CD4-positive, alpha-beta T cell treated with Interleukin-15 for 1 hour (primary cell): ENCODE measurements at regions not wholly inside any gene's neighbourhood (a gene's known extent, or its start where the extent isn't known, plus 50 kb on each side); places are given as distances from the start of the nearest gene placed in this dataset.
"Not testable (repeated sequence)": the region's sequence is repeated elsewhere in the genome, so short reads cannot be mapped to it uniquely, and the experiment has no call there.

Source experiments
- DNase-seq: peaks from one replicate; pipeline ENCODE4 v3.0.0-alpha.2; 2020

- DNase-seq = no peak
These were observed 76.3 kb upstream of the IGLL5 start for GRCh38 chr22:22811016-22812009.

- DNase-seq = no peak
These were observed 75.3 kb upstream of the IGLL5 start for GRCh38 chr22:22812031-22812905.

GRCh38 chr22:22813126-22814075, 74.2 kb upstream of the IGLL5 start:
- no peak for DNase-seq

GRCh38 chr22:22814666-22815396, 72.8 kb upstream of the IGLL5 start:
- no peak for DNase-seq

GRCh38 chr22:22815397-22816170, 72.0 kb upstream of the IGLL5 start:
- DNase-seq = no peak

GRCh38 chr22:22816171-22816514, 71.5 kb upstream of the IGLL5 start:
- no peak for DNase-seq

- no peak for DNase-seq
These were observed 70.7 kb upstream of the IGLL5 start for GRCh38 chr22:22816766-22817410.

GRCh38 chr22:22817468-22818201, 70.0 kb upstream of the IGLL5 start:
- DNase-seq = no peak

GRCh38 chr22:22818202-22818538, 69.4 kb upstream of the IGLL5 start:
- no peak for DNase-seq

- DNase-seq = peak; percentile 30
These were observed 68.5 kb upstream of the IGLL5 start for GRCh38 chr22:22818861-22819855.

- no peak for DNase-seq
These were observed 67.5 kb upstream of the IGLL5 start for GRCh38 chr22:22820076-22820475.

- DNase-seq = no peak
These were observed 67.0 kb upstream of the IGLL5 start for GRCh38 chr22:22820626-22821025.

- DNase-seq = no peak
These were observed 66.3 kb upstream of the IGLL5 start for GRCh38 chr22:22821340-22821739.

GRCh38 chr22:22822106-22822505, 65.5 kb upstream of the IGLL5 start:
- DNase-seq = no peak

- not testable (repeated sequence) for DNase-seq
These were observed 65.1 kb upstream of the IGLL5 start for GRCh38 chr22:22822553-22822952.

GRCh38 chr22:22823131-22823810, 64.3 kb upstream of the IGLL5 start:
- DNase-seq = no peak

GRCh38 chr22:22824340-22825212, 63.0 kb upstream of the IGLL5 start:
- DNase-seq = no peak
